Endothelial cell (in vitro differentiated cells): ENCODE measurements at regions not wholly inside any gene's neighbourhood (a gene's known extent, or its start where the extent isn't known, plus 50 kb on each side); places are given as distances from the start of the nearest gene placed in this dataset.

ENCODE experiments used
- DNase-seq: peaks from one replicate; pipeline ENCODE4 v3.0.0; 2021; ENCODE audit warnings: low spot score
- H3K27ac Mint-ChIP-seq: one replicate; pipeline ENCODE4 v1.8.0; 2021; ENCODE audit warnings: mixed read lengths, inconsistent platforms; ENCODE audit not compliant: unreplicated experiment
- H3K27me3 Mint-ChIP-seq: one replicate; pipeline ENCODE4 v1.8.0; 2021; ENCODE audit warnings: mild to moderate bottlenecking, moderate library complexity, mixed read lengths, inconsistent platforms; ENCODE audit not compliant: unreplicated experiment
- H3K36me3 Mint-ChIP-seq: one replicate; pipeline ENCODE4 v1.8.0; 2021; ENCODE audit warnings: mild to moderate bottlenecking, low read depth, mixed read lengths, inconsistent platforms; ENCODE audit not compliant: unreplicated experiment
- H3K4me1 Mint-ChIP-seq: one replicate; pipeline ENCODE4 v1.8.0; 2021; ENCODE audit warnings: mild to moderate bottlenecking, mixed read lengths, inconsistent platforms; ENCODE audit not compliant: unreplicated experiment
- H3K4me3 Mint-ChIP-seq: one replicate; pipeline ENCODE4 v1.8.0; 2021; ENCODE audit warnings: mild to moderate bottlenecking, mixed read lengths, inconsistent platforms; ENCODE audit not compliant: unreplicated experiment
- H3K9me3 Mint-ChIP-seq: one replicate; pipeline ENCODE4 v1.8.0; 2021; ENCODE audit warnings: mixed read lengths, inconsistent platforms; ENCODE audit not compliant: unreplicated experiment
- TF ChIP-seq, protein P1 (sequence below): fragments of 200-600 bp; sonication (generic); IDR thresholded peaks from one replicate; pipeline ENCODE4 v1.5.0; 2021; ENCODE audit warnings: antibody characterized with exemption; ENCODE audit not compliant: unreplicated experiment

DNA sequence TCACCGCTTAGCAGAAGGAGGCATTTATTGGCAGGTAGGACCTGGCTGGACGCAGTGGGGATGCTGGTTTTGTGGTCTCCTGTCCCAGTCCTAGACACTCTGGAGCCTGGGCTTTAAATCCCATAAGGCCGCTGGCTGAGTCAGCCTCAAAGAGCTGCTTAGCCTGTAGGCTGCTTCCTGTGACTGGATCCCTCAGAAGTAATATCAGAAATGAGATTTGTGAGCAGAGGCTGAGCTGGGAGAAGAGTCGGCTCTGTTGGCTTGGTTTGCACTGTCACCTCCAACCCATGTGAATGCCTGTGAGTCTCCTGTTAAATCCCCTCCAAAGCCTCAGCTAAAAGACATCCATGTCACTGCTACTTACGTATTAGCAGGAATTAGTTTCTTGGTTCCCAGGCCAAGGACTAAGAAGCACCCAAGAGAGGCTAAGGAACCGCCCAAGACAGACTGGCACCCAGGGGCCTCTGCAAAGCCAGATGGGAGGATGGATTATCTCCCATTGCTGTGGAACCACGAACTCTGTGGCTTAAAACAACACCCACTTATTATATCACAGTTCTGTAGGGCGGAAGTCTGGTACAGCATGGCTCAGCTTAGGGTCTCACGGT lies 289.4 kb downstream of the CDC5L start:
- Mint-ChIP-seq H3K4me1 (peaks cover 11% of the 10 kb centered on the region), H3K4me3 (no peak overlapping the region), H3K9me3 (no peaks in the 10 kb centered on the region), H3K27me3 (peaks cover 2% of the 10 kb centered on the region), H3K36me3 (no peaks in the 10 kb centered on the region), H3K27ac (no peak overlapping the region)
- DNase-seq: no peak
- TF ChIP-seq, protein P1, sequence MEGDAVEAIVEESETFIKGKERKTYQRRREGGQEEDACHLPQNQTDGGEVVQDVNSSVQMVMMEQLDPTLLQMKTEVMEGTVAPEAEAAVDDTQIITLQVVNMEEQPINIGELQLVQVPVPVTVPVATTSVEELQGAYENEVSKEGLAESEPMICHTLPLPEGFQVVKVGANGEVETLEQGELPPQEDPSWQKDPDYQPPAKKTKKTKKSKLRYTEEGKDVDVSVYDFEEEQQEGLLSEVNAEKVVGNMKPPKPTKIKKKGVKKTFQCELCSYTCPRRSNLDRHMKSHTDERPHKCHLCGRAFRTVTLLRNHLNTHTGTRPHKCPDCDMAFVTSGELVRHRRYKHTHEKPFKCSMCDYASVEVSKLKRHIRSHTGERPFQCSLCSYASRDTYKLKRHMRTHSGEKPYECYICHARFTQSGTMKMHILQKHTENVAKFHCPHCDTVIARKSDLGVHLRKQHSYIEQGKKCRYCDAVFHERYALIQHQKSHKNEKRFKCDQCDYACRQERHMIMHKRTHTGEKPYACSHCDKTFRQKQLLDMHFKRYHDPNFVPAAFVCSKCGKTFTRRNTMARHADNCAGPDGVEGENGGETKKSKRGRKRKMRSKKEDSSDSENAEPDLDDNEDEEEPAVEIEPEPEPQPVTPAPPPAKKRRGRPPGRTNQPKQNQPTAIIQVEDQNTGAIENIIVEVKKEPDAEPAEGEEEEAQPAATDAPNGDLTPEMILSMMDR: no peak

DNA sequence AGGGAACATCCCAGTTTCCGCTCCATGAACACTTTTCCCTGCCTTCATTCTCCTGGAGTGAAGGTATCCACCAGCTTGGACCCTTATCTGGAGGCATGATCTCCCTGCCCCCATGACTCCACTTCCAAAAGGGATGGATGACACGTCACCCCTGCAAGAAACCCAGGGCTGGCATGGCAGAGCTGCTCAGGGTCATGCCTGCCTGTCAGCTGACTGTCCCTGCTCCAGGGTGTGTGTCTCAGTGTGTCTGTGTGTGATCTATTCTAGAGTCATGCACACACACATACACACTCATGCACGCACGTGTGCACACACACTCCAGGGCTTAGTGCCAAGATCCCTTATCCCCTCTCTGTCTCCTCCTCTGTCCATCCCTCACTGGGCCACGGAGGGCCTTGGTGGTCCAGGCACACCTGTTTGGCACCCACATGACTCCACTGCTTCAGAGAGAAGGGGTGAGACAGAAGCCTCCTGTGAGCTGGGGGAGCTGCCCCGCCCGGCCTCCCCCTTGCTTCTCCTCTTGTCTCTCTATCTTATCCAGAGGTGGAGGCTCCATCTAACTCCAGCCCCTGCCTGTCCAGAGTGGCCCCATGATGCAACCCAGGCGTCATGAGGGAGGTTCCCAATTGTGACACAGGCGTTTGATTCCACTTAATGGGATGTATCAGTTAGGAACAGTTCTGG lies 290.9 kb downstream of the CDC5L start:
- TF ChIP-seq, protein P1: no peak
- Mint-ChIP-seq H3K9me3 (no peaks in the 10 kb centered on the region), H3K36me3 (no peaks in the 10 kb centered on the region), H3K4me1 (peaks cover 11% of the 10 kb centered on the region), H3K27ac (no peak overlapping the region), H3K4me3 (no peak overlapping the region), H3K27me3 (peaks cover 4% of the 10 kb centered on the region)
- DNase-seq: no peak

DNA sequence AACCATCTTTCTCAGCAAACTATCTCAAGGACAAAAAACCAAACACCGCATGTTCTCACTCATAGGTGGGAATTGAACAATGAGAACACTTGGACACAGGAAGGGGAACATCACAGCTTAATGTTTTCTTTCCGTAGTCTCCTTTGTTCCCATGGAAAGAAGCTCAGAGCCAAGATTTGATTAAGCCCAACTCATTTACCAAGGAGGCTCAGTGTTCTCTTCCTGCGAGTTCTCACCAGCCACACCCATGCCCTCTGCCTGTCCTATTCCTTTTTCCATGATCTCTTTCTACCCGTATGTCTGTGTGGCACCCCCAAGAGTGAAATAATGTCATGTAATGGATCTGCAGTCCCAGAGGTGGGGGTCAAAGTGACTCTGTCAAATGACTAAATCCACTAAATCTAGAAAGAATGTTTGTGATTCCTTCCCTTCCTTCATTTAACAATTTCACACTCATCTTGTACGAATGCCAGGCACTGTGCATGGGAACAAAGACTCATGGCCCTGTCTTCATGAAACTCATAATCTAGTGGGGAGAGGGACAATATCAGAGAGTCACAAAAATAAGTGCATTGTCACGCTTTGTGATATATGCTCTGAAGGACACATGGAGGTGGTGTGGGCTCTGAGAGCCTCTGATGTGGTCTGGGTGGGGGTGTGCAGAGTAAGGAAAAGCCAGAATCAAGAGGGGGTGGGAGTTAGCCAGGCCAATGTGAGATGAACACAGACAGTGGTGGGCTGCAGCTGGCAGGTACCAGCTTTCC lies 292.1 kb downstream of the CDC5L start:
- peaks cover 4% of the 10 kb centered on the region for H3K27me3 Mint-ChIP-seq
- H3K27ac Mint-ChIP-seq: no peak overlapping the region
- no peak overlapping the region for H3K4me3 Mint-ChIP-seq
- TF ChIP-seq, protein P1: no peak
- DNase-seq: no peak
- peaks cover 3% of the 10 kb centered on the region for H3K36me3 Mint-ChIP-seq
- no peaks in the 10 kb centered on the region for H3K9me3 Mint-ChIP-seq
- H3K4me1 Mint-ChIP-seq: peaks cover 11% of the 10 kb centered on the region

DNA sequence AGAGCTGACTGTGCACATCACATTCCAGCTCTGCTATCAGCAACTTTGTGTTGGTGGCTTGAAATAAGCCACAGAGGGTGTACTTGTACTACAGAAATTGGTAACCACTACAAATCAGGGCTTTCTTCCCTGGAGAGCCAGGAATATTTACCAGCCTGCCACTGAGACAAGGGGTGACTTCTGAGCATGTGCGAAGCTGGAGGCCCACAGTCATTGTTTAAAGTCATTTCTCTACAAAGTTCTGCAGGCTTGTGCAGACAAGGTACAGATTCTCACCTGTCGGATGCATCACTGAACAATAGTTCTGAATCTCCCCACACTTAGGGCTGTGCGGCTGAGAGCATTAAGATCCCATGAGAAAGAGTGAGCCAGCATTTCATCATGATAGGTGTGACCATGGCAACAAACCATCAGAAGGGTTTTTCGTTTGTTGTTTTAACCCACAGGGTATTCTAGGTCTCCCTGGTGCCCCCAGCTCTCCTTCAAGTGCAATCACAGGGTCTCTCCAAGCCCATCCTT lies 292.8 kb downstream of the CDC5L start:
- Mint-ChIP-seq H3K36me3 (peaks cover 3% of the 10 kb centered on the region), H3K27me3 (peaks cover 4% of the 10 kb centered on the region), H3K27ac (no peak overlapping the region), H3K4me1 (peaks cover 11% of the 10 kb centered on the region), H3K4me3 (no peak overlapping the region), H3K9me3 (no peaks in the 10 kb centered on the region)
- DNase-seq: no peak
- TF ChIP-seq, protein P1: no peak
